CD4-positive, alpha-beta T cell treated with Interleukin-10 for 1 hour (primary cell): ENCODE measurements at regions not wholly inside any gene's neighbourhood (a gene's known extent, or its start where the extent isn't known, plus 50 kb on each side); places are given as distances from the start of the nearest gene placed in this dataset.

Experiments
- DNase-seq: peaks from one replicate; pipeline ENCODE4 v3.0.0-alpha.2; 2020

DNA sequence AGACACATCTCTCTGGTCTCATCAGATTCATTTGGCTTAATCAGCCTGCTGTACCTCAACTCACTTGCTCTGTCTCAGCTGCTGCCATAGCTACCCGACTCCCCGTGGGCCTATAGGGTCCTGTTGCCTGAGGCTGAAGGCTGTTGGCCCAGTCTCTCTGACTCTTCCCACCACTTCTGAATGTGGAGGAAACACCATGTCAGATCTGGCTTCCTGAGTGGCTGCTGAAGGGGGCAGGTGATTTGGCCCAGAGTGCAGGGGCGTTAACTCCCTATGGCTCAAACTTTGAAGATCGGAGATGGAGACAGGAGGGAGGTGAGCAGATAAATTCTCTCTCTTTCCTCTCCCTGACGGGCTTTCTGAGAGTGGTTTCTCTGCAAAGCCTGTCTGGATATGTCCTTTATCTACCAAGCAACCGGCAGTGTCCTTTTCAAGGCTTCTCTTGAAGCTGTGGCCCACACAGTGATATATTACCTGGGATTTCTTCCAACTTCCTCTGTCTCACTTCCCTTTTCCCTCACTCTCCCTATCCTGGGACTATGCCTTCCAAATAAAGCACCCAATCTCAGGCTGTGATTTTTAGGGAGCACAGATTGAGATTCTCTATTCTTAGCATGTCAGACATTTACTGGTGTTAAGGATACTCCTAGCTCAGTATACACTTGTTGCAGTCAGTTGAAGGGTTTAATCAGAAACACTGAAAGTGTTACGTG lies 334.9 kb upstream of the TBC1D5 start:
- DNase-seq: no peak

DNA sequence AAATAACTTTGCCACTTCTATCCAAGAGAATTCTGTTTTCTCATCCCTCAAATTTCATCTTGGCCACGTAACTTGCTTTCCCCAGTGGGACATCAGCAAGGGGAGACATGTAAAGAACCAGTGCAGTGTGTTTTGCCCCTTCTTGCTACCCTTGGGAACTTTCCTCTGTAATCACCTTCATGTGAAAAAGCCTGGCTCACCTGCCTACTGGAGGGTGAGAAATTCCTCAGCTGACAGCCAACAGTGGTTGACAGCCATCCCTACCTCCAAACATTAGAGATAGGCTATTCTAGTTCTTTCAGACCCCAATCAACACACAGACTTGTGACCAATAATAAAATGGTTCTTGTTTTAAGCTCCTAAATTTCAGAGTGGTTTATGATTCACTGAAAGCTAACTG lies 333.9 kb upstream of the TBC1D5 start:
- no peak for DNase-seq

DNA sequence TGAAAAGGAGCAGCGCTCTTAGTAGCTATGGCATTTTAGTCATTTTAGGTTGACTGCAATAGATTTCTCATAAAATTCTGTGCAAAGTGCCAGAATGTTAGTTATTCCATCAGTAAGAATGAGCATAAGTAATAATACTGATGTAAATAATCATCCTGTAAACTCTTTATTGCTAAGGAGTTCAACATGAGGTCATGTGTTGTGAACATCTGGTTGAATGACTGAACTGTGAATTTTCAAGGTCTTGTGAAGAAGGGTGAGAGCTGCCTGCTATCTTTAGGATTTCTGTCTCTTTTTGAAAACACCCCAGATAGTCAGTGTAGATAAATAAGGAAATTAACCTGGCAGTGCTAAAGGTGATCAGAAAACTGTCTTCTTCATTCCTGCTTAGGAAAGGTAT lies 333.4 kb upstream of the TBC1D5 start:
- no peak for DNase-seq

DNA sequence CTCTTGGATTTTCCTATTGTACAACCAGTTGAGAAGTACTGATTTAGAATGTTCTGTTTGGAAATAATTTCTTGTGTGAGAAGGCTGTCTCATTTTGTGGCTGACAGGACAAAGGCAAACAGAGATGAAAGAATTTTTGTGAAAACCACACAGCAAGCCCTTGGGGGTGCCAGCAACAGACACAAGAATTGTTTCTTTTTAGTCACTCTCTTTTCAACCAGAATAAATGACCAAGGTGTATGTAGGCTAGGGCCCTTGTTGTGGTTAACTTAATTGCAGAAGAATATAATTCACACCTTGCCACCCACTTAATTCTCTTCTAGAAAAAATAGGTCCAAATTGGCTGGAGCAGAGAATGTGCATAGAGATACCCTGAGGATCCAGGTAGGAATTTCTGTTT lies 329.4 kb upstream of the TBC1D5 start:
- no peak for DNase-seq

DNA sequence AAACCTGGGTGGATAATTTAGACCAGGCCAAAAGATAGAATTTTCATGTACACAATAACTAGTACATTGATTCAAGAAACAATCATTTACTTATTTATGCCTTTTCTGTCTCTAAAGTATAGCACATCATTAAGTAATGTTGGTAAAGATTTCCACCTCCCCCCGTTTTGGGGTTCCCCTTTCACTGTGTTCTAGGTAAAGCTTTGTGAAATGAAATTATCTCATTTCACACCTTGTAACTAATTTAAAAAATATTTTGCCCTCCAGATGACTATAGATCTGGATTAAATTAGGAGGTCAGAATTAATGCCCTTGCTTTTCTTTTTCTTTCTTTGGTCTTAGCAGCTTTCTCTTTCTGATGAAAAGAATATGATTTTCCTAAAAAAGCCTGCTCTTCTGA lies 328.5 kb upstream of the TBC1D5 start:
- DNase-seq: no peak

DNA sequence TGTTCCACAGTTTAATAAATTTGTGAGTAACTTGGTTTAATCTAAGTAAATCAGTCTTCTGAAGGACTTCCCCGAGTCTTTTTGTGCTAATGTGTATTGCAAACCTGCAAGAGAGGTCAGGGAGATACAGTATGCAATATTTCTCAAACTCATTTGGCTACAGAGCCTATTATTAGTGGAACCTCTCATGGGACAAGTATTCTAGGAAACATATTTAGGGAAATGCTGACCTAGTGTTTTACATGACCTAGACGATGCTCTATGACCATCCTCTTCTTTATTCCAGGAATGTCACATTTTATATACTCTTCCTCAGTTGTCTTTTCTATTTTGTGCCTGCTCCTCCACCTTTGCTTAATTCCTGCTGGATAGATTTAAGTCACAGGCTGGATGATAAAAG lies 327.8 kb upstream of the TBC1D5 start:
- DNase-seq: no peak

DNA sequence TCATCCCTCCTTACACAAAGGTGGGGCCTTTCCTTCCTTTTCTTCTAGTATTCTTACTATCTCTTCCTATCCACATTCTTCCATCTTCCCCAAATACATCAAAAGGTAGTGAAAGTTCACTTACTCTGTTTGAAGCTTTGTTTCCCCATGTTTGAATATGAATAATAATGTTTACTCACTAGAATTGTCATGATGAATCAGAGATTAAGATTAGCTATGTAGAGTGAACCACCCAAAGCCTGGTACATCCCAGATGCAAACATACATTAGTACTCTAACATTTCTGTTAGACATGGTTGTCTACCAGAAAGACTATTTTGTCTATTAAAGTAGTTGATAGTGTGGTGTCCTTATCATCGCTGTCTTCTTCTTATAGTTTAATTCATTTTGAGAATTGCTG lies 327.1 kb upstream of the TBC1D5 start:
- DNase-seq: no peak

DNA sequence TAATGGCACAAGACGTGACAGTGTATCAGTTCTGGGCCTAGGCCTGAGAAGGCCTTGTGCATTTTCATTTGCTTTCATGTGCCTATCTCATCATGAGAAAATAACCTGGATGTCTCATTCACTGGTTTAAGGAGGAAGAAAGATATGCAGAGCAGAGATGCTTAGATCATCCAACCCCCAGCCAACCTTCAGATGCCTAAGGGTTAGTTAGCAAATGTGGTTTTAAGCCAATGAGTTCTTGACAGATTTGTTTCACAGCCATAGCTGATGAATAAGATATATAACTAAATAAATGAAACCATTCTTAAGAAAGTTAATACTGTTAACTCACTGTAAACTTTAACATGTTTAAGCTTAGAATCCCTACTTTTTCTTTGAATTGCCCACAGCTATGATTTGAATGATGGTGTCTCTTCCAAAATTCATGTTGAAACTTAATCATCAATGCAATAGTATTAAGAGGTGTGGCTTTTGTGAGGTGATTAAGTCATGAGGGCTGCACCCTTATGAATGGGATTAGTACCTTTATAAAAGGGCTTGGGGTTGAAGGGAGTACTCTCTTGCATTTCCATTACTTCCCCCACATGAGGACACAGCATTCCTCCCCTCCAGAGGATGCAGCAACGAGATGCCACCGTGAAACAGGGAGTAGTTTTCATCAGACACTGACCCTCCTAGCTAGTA lies 324.6 kb upstream of the TBC1D5 start:
- no peak for DNase-seq

DNA sequence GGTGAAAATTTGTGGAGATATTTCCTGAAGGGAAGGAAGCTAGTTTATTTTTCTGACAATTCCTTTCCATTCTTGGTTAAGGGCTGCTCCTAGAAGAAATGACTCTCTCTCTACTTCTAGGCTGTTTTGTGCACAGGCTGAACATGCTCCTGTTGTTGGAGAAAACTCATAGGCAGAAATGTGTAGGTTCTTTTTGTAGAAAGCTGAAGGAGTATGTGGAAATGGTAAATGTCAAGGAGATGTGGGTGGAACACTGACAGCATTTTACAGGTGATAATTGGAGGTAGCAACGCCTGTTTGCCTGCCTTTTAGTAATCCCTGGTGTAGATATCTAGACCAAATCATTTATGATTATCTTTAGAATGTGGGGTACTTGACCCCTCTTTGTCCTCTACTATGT lies 322.2 kb upstream of the TBC1D5 start:
- no peak for DNase-seq

DNA sequence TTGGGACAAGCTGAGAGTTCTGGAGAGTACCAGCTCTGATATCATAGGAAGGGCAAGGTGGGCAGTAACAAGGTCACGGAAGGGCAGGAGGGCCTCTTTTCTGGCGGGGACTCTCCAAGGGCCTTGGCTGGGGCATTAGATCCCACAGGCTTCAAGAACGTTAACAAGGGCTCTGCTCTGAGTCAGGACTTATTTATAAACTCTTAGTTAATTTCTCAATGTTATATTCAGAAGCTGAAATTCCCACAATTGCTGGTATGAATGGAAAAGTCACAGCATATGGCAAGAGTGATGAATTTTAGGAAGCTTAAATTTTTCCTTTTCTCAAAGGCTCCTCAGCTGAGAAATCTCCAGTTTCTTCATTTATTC lies 320.2 kb upstream of the TBC1D5 start:
- DNase-seq: no peak

DNA sequence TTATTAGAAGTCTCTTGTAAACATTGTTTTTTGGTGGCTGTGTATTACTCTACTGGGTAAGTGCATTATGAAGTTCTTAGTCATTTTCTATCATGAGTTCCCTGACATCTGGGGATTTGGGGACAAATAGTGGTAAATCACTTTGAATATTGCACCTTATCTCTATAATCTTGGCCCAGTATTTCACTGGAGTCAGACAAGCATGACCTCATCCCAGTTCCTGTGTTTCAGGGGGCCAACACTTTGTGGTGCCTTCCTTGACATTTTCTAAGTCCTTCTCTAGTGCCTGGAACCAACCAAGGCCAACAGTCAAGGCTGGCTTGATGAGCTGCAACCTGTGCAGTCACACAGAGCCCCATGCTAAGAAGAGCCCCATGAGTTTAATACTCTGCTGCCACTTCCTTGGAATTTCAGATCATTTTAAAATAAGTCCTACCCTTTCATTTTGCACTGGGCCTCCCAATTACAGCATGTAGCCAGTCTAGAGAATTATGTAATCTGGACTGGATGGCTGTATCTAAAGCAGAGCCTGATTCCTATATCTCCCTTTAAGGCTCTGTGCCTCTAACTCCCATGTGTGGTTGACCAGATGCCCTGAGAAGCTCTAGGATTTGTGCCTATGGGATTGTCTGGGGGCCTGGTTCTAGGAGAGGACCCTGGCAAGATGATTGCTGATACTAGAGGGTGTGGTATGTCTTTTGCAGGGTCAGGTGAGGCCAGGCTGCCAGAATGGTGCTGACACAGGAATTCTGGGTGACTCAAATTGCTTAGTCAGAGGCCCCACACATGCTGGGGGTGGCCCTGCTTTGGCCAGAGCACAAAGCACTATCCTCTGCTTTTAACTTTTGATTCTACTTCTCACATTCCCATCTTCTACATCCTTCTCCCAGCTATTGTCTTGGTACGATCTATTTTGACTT lies 319.6 kb upstream of the TBC1D5 start:
- DNase-seq: no peak

DNA sequence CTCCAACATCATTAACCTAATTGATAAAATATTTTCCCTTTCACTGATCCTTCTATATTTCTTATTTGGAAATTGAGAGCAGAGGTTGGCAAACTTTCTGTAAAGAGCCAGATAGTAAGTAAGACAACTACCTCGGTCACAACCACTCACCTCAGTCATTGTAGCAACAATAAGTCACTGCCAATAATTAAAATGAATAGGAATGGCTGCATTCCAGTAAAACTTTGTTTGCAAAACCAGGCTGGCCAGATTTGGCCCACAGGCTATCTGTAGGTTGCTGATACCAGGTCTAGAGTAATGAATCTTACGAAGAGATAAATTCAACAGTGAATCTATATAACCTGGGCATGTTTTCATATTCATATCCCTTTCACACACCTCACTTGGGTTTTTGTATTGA lies 316.2 kb upstream of the TBC1D5 start:
- DNase-seq: no peak

DNA sequence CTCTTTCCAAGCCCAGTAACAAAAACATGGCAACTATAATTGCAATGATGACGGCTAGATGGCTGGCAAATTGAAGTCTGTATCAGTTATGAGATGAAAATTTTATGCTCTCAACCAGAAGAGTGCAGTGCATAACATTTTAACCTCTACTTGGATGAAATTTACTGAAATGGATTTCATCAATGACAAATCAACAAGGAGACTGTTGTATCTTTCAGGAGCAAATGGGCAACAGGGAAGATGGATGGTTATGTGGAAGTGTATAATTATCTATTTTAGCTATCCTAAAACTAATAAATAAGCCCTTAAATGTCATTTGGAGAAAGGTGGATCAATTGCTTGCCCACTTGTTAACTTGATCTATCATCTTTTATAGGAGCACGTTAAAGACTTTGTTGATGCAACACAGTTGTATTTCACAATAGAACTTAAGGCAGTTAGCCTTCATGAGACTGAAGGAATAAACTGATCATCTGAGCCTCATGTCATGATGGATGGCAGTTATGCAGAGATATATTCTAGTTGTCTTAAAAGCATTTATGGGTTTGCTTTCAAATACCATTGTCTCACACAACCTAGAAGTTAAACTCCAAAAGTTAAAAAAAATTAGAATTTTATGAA lies 315.1 kb upstream of the TBC1D5 start:
- no peak for DNase-seq

DNA sequence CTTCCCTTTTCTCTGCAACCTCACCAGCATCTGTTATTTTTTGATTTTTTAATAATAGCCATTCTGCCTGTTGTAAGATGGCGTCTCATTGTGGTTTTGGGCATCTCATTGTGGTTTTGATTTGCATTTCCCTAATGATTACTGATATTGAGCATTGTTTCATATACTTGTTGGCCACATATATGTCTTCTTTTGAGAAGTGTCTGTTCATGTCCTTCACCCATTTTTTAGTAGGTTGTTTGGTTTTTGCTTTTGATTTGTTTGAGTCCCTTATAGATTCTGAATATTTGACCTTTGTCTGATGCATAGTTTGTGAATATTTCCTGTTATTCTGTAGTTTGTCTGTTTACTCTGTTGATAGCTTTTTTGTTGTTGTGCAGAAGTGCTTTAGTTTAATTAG lies 312.2 kb upstream of the TBC1D5 start:
- DNase-seq: no peak

DNA sequence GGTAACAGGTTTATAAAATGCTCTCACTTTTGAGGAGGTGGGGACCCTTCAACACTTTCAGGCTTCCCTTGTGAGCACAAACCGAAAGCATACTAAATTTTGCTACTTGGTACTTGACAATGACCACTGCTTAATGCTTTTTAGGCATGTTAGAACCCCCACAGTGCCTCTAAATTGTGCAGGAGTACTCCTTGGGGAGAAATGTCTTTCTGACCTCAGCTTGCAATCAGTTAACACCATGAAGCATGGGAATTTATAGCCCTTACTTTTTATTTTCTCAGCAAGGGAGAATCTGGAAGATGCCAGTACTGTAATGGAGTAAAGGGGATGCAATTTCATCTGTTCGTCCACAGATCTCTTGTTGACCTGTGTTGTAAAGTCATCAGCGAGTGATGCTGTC lies 308.9 kb upstream of the TBC1D5 start:
- DNase-seq: no peak

DNA sequence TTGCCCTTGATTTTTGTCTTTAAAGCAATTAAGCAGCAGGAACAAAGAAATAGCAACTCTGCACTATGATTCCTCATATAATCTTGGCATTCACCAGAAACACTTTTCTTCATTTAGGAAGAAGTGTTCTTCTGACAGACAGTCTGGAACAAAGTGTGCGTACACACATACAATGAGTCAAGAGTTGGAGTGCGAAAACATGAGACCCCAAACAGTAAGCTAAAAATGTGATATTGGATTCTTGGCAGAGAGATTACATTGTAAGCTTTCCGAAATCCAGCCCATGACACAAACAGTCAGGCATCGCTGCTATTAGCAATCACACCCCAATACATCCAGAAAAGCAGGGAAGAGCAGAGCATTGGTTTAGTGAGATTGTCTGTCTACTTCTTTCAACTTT lies 306.7 kb upstream of the TBC1D5 start:
- DNase-seq: no peak

DNA sequence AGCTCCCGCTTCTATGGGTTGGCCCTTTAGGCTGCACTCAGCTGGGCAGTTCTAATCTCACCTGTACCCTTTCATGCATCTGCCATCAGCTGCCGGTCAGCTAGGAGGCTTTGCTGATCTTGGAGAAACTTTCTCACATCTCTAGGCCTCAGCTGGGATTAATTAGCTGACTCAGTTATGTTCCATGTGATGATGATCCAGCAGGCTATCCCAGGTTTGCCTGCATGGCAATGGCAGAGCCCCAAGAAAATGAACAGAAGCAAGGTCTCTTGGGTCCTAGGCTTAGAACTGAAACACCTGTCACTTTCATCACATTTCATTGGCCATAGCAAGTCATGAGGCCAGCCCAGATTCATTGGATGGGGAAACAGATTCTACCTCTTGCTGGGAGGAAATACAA lies 304.6 kb upstream of the TBC1D5 start:
- DNase-seq: no peak

DNA sequence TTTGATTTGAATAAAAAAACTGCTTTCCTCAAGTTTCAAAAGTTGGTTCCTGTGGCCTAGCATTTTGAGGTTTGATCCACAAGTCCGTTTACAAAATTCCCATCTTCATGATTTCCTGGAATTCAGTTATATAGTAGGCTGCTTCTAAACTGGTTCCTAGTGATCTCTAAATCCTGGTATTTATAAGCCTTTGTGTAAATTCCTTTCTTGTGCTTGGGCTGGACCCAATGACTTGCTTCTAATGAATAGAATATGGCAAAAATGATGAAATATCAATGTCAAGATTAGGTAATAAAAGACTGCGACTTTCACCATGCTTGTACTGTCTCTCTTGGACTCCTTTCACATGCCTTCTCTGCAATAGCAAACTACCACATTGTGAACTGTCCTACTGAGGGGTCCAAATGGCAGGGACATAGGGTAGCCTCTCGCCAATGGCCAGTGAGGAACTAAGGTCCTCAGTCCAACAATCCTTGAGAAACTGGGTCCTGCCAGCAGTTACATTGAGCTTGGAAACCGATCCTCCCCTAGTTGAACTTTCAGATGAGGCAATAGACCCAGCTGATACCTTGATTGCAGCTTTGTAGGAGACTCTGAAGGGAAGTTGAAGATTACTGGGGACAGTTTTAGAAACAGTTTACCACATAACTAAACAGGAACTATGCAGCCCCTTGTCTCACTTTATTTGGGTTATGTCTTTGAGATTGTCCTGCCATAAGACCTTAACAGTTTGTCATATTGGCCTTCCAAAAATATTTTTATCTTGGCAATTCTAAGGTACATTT lies 303.9 kb upstream of the TBC1D5 start:
- no peak for DNase-seq

DNA sequence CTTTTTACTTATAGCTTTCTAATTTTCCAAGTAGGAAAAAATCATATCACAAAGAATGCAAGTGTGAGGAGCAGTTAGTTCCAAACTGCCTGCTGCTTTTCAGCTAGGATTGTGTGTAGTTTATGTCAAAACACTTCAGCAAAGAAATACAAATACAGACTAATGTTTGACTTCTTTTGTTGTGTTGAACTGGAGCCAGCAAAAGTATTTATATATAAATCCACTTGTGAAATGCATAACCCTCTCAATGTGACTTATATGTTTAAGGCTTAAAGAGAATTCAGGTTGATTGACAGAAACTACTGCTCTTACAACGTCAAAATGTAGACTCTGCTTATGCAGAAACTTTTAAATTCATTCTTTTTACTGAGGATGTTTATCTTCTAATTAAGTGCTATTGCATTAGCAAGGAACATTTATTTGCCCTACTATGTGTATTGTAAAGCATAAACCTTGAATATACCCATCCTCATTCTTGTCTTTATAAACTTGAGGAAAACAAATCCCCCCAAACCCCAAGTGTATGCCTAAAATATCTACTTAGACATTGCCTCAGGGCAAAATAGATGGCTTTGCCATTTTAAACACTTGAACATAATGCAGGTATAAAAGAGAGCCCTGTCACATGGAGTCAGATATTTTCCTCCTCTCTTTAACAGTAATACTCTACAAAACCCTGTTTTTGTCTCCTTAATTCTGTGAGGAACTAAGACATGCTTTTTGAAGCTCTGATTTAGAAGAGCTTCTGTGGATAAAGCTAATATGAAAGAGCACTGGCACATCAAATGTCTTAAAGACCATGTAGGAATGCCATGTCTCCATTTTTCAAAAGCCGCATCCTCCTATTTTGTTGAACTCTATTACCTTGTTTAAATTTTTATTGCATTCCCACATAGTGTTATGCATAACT lies 302.8 kb upstream of the TBC1D5 start:
- no peak for DNase-seq

DNA sequence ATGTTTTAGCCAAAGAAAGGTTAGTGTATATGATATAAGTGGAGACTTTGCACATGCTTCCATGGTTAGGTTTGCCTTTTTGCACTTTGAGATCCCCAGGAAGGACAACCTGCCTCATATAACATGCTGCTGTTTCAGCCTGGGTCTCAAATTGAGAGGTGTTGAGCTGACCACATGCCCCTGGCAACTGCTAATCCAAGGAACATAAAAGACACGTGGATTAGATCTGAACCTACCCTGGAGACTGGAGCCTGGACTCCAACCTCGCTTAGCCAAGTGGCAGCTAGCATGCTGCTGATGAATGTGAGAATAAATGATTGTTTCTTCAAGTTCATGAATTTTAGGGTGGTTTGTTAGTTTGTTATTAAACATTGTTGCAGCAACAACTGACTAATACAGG lies 301.8 kb upstream of the TBC1D5 start:
- DNase-seq: no peak

DNA sequence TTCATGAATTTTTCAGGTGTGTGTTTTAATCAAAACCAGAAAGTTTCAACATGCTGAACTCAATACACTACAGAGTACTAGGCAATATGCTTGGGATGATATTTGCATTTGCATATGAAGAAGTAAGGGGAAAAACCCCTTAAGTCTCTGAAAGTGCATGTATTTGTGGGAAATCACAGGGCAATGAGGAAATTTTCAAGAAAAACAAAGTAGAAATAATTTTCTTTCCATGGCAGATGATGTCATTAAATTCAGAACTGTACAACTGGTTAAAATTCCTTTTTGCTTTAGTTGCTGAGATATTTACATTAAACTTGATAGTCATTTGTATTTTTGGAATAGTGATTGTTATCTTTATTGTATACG lies 294.0 kb upstream of the TBC1D5 start:
- no peak for DNase-seq
